HK-2 (cell line): ENCODE measurements at regions not wholly inside any gene's neighbourhood (a gene's known extent, or its start where the extent isn't known, plus 50 kb on each side); places are given as distances from the start of the nearest gene placed in this dataset.

Experiments
- DNase-seq: peaks from one replicate; pipeline ENCODE4 v3.0.0-alpha.2; 2018; ENCODE audit not compliant: unreplicated experiment

DNA sequence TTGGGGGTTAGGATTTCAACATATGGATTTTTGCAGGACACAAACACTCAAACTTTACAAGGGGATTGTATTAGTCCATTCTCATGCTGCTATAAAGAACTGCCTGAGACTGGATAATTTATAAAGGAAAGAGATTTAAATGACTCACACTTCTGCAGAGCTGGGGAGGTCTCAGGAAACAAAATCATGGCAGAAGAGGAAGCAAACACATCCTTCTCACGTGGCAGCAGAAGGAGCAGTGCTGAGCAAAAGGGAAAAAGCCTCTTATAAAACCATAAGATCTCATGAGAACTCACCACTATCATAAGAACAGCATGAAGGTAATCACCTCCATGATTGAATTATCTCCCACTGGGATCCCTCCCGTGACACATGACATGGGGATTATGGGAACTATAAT, 1183.1 kb downstream of the ZPLD1 start:
- DNase-seq, result no peak

- no peak for DNase-seq
Observed at GRCh38 chr3:103624271-103624670, 1189.5 kb downstream of the ZPLD1 start.

GRCh38 chr3:103629391-103629790, 1194.6 kb downstream of the ZPLD1 start:
- no peak for DNase-seq

GRCh38 chr3:103644450-103644849, 1209.6 kb downstream of the ZPLD1 start:
- no peak for DNase-seq

DNA sequence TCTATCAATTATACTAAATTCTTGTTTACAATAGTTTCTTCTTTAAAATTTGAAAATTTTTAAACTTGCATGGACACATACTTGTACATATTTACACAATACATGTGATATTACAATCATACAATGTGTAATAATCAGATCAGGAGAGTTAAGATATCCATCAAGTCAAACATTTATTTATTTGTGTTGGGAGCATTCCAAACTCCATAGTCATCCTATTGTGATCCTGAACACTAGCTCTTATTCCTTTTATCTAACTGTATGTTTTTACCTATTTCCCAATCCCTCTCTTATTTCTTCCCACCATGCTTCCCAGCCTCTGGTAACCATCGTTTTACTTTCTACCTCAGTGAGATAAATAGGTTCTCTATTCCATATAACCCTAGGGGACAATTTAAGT, 1219.2 kb downstream of the ZPLD1 start:
- DNase-seq, result no peak

- no peak for DNase-seq
Observed at GRCh38 chr3:103657756-103658155, 1222.9 kb downstream of the ZPLD1 start.

- DNase-seq, result no peak
Observed at GRCh38 chr3:103660810-103661209, 1226.0 kb downstream of the ZPLD1 start.

GRCh38 chr3:103662591-103662990, 1227.8 kb downstream of the ZPLD1 start:
- DNase-seq, result no peak

GRCh38 chr3:103672346-103672745, 1237.5 kb downstream of the ZPLD1 start:
- DNase-seq, result no peak

DNA sequence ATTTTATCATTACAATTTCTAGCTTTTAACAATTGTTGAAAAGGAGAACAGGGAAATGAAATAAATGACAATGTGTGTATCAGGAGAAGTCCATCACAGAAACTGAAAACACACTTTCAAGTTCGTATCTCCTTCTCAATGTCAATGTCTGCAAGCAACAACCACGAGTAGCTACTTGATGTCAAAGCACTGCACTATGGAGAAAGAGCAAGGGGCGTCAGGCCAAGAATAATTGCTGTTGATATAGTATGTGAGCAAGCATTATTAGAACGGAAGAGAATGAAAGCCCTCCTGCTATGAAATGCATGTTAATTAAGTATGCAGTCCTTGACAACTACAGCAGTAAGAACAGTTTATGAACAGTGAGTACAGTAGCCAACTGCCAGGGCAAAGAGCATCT, 1250.1 kb downstream of the ZPLD1 start:
- DNase-seq, result no peak

DNA sequence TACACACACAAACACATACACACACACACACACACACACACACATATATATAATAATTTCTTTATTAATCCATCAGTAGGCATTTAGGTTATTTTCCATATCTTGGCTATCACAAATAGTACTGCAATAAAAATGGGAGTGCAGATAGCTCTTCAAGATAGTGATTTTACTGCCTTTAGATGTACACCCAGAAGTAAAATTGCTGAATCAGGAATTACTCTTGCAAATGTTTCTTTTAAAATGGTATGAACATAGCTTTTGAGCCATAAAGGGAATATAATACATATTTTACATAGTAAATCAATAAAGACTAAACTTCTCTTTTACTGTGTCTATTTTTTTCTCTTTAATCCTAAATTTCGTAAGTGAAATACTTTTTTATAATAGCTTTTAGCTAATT, 1251.1 kb downstream of the ZPLD1 start:
- no peak for DNase-seq

DNA sequence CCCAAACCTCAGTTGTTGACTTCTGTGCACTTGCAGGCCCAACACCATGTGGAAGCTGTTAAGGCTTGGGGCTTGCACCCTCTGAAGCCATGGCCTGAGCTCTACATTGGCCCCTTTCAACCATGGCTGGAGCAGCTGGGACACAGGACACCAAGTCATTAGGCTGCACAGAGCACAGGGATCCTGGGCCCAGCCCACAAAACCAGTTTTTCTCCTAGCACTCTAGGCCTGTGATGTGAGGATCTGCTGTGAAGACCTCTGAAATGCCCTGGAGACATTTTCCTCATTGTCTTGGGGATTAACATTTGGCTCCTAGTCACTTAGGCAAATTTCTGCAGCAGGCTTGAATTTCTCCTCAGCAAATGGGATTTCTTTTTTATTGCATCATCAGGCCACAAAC, 1255.7 kb downstream of the ZPLD1 start:
- DNase-seq, result no peak

- DNase-seq, result no peak
Observed at GRCh38 chr3:103693831-103694230, 1259.0 kb downstream of the ZPLD1 start.

DNA sequence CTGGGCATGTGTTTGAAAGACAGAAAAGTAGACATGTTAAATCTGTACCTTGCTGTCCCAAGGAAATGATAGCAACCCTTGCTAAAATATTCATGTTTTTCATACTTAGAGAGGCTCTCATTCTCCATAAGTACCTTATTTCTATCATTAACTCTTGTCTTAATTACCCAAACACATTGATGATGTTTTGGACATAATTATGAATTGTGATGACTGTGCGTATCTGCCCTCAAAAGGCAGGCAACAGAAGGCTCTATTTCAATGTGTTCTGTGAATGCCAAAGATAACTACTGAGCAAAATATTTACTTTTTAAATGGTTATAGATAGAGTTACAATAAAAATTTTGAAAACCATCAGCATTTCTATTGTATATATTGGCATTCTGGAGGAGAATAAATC, 1263.8 kb downstream of the ZPLD1 start:
- DNase-seq, result no peak

DNA sequence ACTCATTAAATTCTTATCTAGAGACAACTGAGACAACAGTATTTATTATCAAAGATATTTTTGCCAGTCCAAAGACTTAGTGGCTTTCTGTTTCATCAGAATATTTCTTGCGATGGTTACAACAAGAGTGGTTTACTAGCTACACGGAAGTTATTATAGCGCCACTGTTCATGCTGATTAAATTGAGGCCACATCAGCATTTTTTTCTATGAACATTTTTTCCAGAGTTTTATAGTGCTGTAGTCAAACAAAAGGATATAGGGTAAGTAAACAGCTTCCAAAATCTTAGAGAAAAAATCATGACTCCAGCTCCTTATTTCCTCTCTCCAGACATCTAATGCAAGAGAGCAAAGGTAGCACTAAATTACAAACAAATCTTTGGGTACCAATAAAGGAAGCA, 1264.4 kb downstream of the ZPLD1 start:
- no peak for DNase-seq

DNA sequence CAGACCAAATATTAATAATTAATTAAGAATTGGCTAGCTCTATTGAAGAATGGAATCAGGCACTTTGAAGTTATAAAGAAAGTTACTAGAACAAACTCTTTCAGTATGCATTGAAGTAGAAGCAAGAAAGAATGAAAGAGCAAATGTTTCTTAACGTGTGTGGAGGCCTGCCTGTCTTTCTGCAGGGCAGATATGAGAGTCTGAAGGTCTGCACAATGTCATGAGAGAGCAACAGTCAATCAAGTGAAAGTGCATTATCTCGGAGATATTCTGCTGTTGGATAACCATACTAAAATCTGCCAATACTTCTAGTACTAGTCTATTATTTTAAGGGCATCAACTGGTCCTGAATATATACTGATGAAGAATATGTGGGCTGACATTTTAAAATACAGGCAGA, 1270.8 kb downstream of the ZPLD1 start:
- no peak for DNase-seq

DNA sequence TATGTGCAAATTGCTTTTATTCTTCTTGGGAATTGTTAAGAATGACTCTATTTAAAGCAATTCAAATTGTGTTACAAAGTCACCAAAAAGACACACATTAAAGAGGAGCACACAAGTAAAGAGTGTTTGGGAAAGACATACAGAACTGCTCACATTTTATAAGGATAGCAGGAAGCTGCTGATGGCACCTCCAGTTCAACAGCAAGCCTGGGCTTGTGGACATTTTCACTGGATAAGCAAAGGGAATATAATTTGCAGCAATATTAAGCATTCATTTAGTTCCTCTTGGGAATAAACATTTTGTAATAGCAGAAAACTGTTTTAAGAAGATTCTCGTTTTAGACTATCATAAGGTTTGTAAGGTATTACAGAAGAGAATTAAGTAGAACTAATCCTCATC, 1271.9 kb downstream of the ZPLD1 start:
- no peak for DNase-seq

DNA sequence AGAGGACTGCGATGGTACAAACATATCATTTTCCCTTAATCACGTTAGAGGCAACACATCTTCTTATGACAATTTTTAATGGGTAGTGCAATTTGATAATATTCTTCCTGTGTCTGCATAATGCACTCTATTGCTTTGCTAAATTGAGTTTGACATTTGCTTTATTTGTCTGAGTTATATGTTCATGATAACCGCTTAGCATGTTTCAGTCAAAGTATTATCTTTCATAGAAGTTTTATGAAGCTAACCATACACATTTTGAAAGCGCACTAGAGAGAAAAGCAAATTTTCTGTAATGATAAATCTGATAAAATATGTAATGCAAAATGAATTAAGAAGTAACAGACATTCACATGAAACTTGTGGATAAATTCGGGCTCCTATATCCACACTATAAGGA, 1276.9 kb downstream of the ZPLD1 start:
- DNase-seq, result no peak

DNA sequence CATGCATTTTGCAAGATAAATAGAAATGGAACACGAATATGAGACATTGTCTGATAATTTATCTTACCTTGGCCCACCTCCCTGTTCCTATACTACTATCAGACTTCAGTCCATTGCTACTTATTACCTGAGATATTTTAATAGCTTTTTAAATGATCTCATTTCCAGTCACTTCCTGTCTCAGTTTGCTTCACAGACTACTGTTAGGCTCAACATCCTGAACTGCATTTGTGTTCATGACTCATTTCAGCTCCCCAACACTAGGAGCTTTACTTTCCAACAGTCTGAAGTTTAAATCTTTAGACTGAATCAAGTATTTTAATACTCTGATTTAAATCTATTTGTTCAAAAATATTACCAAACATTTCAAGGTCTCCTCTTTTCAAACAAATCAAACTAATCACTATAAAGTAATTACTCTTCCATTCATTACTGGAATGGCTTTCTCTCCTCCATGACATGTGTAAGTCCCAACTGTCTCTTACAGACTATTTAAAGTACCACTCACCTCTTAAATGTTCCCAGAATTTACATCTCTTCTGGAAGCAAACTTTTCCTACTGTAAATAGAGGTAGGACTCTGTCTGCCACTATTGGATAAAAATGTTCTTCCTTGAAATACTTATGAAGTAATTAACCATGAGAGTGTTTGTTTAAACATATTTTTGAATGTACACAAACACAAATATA, 1277.6 kb downstream of the ZPLD1 start:
- no peak for DNase-seq

- DNase-seq, result no peak
Observed at GRCh38 chr3:103729547-103729946, 1294.7 kb downstream of the ZPLD1 start.

- no peak for DNase-seq
Observed at GRCh38 chr3:103730744-103731143, 1295.9 kb downstream of the ZPLD1 start.

GRCh38 chr3:103752986-103753385, 1318.2 kb downstream of the ZPLD1 start:
- no peak for DNase-seq

- DNase-seq, result no peak
Observed at GRCh38 chr3:103767635-103768034, 1332.8 kb downstream of the ZPLD1 start.

DNA sequence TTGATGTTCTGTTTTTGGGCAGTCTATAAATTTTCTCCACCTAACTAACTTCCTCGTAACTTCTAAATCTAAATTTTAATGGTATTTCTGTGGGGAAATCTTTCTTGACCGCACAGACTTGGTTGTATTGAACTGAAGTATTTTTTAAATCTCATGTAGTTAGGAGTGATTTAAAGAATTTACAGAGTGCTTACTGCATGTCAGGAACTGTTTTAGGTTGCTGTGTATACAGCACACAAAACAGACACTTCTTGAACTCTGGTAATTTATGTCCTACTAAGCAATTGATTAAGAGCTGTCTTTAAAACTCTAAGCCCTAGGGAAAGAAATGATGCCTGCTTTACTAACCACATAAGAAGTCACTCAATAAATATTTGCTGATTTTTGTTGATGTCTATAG, 1350.2 kb downstream of the ZPLD1 start:
- no peak for DNase-seq
